ENCODE measurements at regions not wholly inside any gene's neighbourhood (a gene's known extent, or its start where the extent isn't known, plus 50 kb on each side); places are given as distances from the start of the nearest gene placed in this dataset.

DNA sequence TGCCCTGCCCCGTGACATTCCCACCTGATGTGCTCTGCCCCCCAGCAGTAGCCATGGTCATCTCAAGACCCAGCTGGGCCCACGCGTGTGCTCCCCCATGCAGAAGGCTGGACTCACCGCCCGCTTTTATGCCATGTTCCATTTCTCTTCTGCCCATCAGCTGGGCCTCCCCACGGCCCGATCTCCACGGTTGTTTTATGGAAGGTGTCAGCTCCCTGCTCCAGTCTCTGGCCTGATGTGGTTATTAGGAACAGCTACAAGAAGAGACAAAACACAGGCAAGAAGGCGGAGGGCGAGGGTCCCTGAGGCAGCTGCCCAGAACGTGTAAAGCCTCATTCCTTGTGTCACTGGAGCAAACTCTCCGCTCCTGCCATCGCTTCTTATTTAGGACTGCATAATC, 50.2 kb upstream of the DISP3 start:
- Histone ChIP-seq H4K20me1 (replicated peaks; ENCODE audit: control insufficient read depth, extremely low read depth, insufficient read depth, low read length) (no peaks in the 10 kb centered on the region), H3K27me3 (ENCODE audit: control insufficient read depth in 2 of 2, insufficient read depth in 2 of 2, low read length in 2 of 2) (no peaks in the 10 kb centered on the region), H3K27ac (ENCODE audit: insufficient read depth, low read depth, low read length) (no peak overlapping the region), H3K9me3 (replicated peaks; ENCODE audit: control insufficient read depth, insufficient read depth, low read length) (no peaks in the 10 kb centered on the region), H3K36me3 (ENCODE audit: control insufficient read depth in 2 of 2, extremely low read depth in 1 of 2, insufficient read depth in 2 of 2, low read length in 2 of 2) (no peaks in the 10 kb centered on the region), H3K9ac (replicated peaks; ENCODE audit: extremely low read depth, insufficient read depth, low read length) (no peak overlapping the region), H3K4me2 (ENCODE audit: insufficient read depth, low read length) (no peak overlapping the region), H2AFZ (ENCODE audit: low read depth, low read length) (no peak overlapping the region), H3K4me1 (ENCODE audit: control insufficient read depth, extremely low read depth, insufficient read depth, low read length) (no peaks in the 10 kb centered on the region), H3K79me2 (ENCODE audit: control insufficient read depth, insufficient read depth, low read length) (no peaks in the 10 kb centered on the region), H3K9me1 (replicated peaks; ENCODE audit: control insufficient read depth, extremely low read depth, insufficient read depth, low read length) (no peaks in the 10 kb centered on the region), H3K4me3 (replicated peaks in 1 of 3; ENCODE audit: insufficient read depth in 1 of 3, low read depth in 1 of 3, low read length in 3 of 3) (no peak overlapping the region)
- DNase-seq (ENCODE audit: low read depth, low spot score) (no peak), FAIRE-seq (no peak)
- CTCF ChIA-PET, result no interaction called here
- dilution Hi-C loops (cut with MboI; ENCODE audit: extremely low pct_ligation_motif_present, low sequenced_read_pairs) (no loop called here), intact Hi-C loops (cut with micrococcal nuclease) (no loop called here)
- BruUV-seq (replicated peaks), result no TSS peak
- TF ChIP-seq, protein P1, sequence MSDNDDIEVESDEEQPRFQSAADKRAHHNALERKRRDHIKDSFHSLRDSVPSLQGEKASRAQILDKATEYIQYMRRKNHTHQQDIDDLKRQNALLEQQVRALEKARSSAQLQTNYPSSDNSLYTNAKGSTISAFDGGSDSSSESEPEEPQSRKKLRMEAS (IDR thresholded peaks at IDR 0.05; ENCODE audit: insufficient read depth, insufficient read length), result no peak
- TF ChIP-seq POLR2AphosphoS5 (IDR thresholded peaks at IDR 0.05; ENCODE audit: insufficient read depth, low read depth, low read length) (no peak), GATA2 (IDR thresholded peaks at IDR 0.05; ENCODE audit: insufficient read depth, insufficient read length, low read depth, low read length) (no peak), POLR2A (IDR thresholded peaks at IDR 0.05; ENCODE audit: low read depth, low read length) (no peak), EZH2 (IDR thresholded peaks at IDR 0.05; ENCODE audit: borderline replicate concordance, low read depth, low read length, severe bottlenecking) (no peak), MYC (IDR thresholded peaks at IDR 0.05; ENCODE audit: low read depth, low read length) (no peak), JUN (IDR thresholded peaks at IDR 0.05; ENCODE audit: borderline replicate concordance, insufficient read depth, insufficient read length, low read depth) (no peak), FOS (IDR thresholded peaks at IDR 0.05; ENCODE audit: borderline replicate concordance, insufficient read depth, low read length) (no peak)
- TF ChIP-seq, protein P2, sequence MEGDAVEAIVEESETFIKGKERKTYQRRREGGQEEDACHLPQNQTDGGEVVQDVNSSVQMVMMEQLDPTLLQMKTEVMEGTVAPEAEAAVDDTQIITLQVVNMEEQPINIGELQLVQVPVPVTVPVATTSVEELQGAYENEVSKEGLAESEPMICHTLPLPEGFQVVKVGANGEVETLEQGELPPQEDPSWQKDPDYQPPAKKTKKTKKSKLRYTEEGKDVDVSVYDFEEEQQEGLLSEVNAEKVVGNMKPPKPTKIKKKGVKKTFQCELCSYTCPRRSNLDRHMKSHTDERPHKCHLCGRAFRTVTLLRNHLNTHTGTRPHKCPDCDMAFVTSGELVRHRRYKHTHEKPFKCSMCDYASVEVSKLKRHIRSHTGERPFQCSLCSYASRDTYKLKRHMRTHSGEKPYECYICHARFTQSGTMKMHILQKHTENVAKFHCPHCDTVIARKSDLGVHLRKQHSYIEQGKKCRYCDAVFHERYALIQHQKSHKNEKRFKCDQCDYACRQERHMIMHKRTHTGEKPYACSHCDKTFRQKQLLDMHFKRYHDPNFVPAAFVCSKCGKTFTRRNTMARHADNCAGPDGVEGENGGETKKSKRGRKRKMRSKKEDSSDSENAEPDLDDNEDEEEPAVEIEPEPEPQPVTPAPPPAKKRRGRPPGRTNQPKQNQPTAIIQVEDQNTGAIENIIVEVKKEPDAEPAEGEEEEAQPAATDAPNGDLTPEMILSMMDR (IDR thresholded peaks at IDR 0.05; ENCODE audit: extremely low read depth in 1 of 2, insufficient read depth in 1 of 2, low read depth in 1 of 2, low read length in 2 of 2), result no peak
- POLR2A ChIA-PET, result no interaction called here

All from endothelial cell of umbilical vein (primary cell).